Thoracic aorta (tissue), 2 donors: ENCODE measurements at regions not wholly inside any gene's neighbourhood (a gene's known extent, or its start where the extent isn't known, plus 50 kb on each side); places are given as distances from the start of the nearest gene placed in this dataset.
A peak's percentile ranks its signal among the peaks of the same experiment; 100 is the strongest.

Experiments
- ATAC-seq: fragments of 150-250 bp; one replicate; pipeline ENCODE4 v1.8.0; 2017; ENCODE audit warnings: low read depth; ENCODE audit not compliant: insufficient number of reproducible peaks, low FRiP score
- DNase-seq: peaks from one replicate; pipeline ENCODE4 v3.0.0-alpha.2; 2020; ENCODE audit warnings: low spot score
- H3K27ac ChIP-seq, 2 donors: fragments of 200-600 bp; sonication (generic); 1 replicate in 1 of 2; 2 replicates in 1 of 2; pipeline ENCODE4 v1.5.1; 2016; ENCODE audit warnings: mild to moderate bottlenecking in 2 of 2, moderate library complexity in 2 of 2
- H3K27me3 ChIP-seq: fragments of 200-600 bp; sonication (generic); replicated peaks from 2 replicates; pipeline ENCODE4 v1.6.0; 2016; ENCODE audit warnings: mild to moderate bottlenecking; ENCODE audit not compliant: insufficient read depth
- H3K36me3 ChIP-seq: fragments of 200-600 bp; sonication (generic); one replicate; pipeline ENCODE4 v1.5.1; 2016
- H3K4me1 ChIP-seq, 2 donors: fragments of 200-600 bp; sonication (generic); 1 replicate in 1 of 2; 2 replicates in 1 of 2; pipeline versions ENCODE4 v1.5.1 to v1.6.0; 2016; ENCODE audit warnings: low read depth in 2 of 2, mild to moderate bottlenecking in 1 of 2; ENCODE audit not compliant: control insufficient read depth in 1 of 2
- H3K4me3 ChIP-seq: fragments of 200-600 bp; sonication (generic); 2 replicates; pipeline ENCODE4 v1.5.1; 2016; ENCODE audit warnings: mild to moderate bottlenecking
- H3K9me3 ChIP-seq: fragments of 200-600 bp; sonication (generic); 2 replicates; pipeline ENCODE4 v1.5.1; 2016
- TF ChIP-seq, protein P1 (sequence below): fragments of 200-600 bp; sonication (generic); IDR thresholded peaks from one replicate; pipeline ENCODE4 v1.5.1; 2019; ENCODE audit warnings: antibody characterized with exemption

DNA sequence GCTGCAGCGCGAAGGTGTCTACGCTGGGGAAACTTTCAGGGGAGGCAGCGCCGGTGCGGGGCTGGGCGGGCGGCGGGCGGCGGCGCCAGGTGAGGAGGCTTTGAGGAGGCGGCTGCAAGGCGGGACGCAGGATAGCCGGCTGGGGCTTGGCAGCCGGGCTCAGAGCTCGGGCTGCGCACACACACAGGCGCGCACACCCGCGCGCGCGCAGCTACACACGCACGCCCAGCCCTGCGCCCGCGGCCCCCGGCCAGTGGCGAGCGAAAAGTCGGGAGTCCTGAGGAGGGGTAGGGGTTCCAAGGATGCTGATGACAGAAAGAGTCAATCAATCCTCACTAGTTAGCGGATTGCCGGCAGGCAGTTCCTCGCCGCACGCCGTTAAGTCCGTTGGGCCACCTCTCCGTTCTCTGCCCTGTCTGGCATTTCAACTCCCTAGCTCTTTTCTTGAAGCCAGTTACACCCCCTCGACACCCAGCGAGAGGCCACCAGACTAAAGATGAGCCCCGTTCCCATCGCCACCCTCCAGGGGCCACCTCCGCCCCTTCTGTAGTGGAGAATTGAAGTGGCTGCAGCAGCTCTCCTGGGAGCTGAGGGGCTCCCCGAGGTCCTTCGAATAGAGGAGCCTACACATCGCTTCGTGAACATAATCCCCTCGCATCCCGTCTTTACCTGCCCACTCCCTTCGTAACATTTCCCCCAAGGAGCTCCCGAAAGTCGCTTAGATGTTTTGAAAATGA, 1640.3 kb upstream of the C9orf72 start, which contains the start of gene LINGO2:
Gene LINGO2 (minus strand): TSS at position 185 of the 737 bp plus-strand sequence.
- Histone ChIP-seq H3K4me1 (peaks cover 5 to 21% of the 10 kb centered on the region in 2 donors), H3K4me3 (peak within 1 kb of the TSS; percentile 60), H3K36me3 (no peaks in the 10 kb centered on the region), H3K27me3 (peaks cover 5% of the 10 kb centered on the region), H3K9me3 (no peaks in the 10 kb centered on the region), H3K27ac (no peak within 1 kb of the TSS)
- ATAC-seq, result no peak
- TF ChIP-seq, protein P1, sequence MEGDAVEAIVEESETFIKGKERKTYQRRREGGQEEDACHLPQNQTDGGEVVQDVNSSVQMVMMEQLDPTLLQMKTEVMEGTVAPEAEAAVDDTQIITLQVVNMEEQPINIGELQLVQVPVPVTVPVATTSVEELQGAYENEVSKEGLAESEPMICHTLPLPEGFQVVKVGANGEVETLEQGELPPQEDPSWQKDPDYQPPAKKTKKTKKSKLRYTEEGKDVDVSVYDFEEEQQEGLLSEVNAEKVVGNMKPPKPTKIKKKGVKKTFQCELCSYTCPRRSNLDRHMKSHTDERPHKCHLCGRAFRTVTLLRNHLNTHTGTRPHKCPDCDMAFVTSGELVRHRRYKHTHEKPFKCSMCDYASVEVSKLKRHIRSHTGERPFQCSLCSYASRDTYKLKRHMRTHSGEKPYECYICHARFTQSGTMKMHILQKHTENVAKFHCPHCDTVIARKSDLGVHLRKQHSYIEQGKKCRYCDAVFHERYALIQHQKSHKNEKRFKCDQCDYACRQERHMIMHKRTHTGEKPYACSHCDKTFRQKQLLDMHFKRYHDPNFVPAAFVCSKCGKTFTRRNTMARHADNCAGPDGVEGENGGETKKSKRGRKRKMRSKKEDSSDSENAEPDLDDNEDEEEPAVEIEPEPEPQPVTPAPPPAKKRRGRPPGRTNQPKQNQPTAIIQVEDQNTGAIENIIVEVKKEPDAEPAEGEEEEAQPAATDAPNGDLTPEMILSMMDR, result no peak
- DNase-seq, result no peak

DNA sequence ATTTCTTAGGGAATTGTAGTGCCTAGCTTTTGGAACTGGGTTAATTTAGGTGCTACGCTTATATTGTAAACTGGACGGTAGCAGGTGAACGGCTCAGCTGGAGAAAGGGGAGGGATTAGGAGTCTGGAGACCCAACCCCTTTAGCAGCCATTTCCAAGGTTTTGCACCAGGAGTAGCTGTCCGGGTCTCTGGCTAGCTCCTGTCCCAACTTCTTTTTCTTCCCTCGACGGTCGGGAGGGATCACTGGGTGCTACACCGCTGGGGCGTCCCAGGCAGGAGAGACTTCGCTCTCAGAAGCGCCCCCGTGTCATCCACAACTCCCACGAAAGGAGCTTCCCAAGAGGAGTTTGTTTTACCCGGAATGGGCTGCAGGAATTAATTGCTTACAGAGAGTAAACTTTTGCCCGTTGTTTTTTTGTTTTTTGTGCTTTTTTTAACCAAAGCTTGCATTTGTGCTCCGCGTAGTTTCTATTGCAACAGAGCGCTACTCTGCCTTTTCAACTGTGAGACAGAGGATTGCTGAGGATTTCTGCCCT, 1640.9 kb upstream of the C9orf72 start:
- no peaks in the 10 kb centered on the region for H3K9me3 ChIP-seq
- ATAC-seq (no peak), DNase-seq (no peak)
- TF ChIP-seq, protein P1, result no peak
- no peak overlapping the region for H3K27ac ChIP-seq
- H3K4me1 ChIP-seq, result peaks cover 5 to 21% of the 10 kb centered on the region in 2 donors
- H3K4me3 ChIP-seq, result no peak overlapping the region
- H3K27me3 ChIP-seq, result peaks cover 5% of the 10 kb centered on the region
- H3K36me3 ChIP-seq, result no peaks in the 10 kb centered on the region

DNA sequence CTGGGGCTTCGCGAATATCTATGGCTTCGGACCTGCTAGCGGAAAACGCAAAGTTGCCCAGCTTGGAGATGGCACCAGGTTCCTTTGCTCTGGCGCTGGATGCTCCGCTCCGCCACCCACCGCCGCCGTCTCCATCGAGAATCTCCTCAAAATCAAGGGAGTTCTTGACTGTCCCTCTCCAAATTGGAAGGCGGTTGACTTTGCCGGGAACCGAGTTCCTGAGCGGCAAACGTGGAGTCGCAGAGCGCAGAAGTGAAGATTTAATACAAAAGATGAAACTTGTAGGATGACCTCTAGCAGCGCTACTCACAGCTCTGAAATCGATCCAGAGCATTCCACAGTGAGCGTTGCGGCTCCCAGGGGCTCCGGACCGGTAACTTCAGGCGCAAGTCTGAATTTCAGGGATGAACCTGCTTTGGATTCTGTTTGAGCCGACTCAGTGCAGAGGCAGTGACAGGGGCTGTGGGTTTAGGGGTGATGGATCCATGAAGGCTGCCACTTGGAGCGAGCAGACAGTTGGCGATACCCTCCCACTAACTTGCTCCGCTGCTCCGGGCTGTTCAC, 1641.5 kb upstream of the C9orf72 start:
- TF ChIP-seq, protein P1, result no peak
- H3K27ac ChIP-seq, result no peak overlapping the region
- H3K9me3 ChIP-seq, result no peaks in the 10 kb centered on the region
- H3K4me1 ChIP-seq, result peaks cover 5 to 21% of the 10 kb centered on the region in 2 donors
- H3K4me3 ChIP-seq, result no peak overlapping the region
- peaks cover 5% of the 10 kb centered on the region for H3K27me3 ChIP-seq
- H3K36me3 ChIP-seq, result no peaks in the 10 kb centered on the region
- DNase-seq (no peak), ATAC-seq (no peak)

DNA sequence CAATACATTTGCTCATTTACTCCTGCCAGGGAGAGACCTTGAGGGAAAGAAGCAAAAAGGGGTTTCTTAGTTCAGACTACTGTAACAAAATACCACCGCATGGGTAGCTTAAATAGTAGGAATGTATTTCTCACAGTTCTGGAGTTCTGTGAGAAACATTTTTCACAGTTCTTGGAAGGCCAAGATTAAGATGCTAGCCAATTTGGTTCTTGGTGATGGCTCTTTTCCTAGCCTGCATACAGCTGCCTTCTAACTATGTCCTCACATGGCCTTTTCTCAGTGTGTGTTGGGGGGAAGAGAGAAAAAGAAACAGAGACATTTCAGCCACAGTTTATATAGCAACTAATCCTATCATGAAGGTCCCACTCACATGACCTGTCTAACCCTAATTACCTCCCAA, 1644.7 kb upstream of the C9orf72 start:
- peaks cover 2% of the 10 kb centered on the region for H3K27me3 ChIP-seq
- TF ChIP-seq, protein P1, result no peak
- ATAC-seq, result no peak

DNA sequence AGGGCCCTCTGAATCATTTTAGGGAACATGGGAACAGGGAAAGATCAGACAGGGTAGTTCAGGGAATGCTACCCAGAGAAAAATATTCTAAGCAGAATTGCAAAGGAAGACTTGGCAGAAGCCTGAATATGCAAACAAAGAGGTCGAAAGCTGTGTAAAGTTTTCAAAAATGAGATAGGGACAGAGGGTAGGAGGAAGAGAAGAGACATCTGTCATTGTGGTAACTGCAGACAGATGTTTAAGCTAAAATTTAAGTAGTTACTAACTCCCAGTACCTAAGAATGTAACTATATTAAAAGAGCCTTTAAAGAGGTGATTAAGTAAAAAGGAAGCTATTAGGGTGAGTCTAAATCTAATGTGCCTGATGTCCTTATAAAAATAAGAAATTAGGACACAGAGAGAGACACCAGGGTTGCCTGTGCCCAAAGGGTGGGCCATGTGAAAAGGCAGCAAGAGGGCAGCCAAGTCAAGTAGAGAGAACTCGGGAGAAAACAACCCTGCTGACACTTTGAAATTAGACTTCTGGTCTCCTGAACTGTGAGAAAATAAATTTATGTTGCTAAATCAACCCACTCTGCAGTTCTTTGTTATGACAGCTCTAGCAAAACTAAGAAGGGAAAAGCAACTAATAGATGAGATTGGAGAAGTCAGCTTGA, 1647.4 kb upstream of the C9orf72 start:
- TF ChIP-seq, protein P1, result no peak
- Histone ChIP-seq H3K27ac (no peak overlapping the region), H3K27me3 (no peaks in the 10 kb centered on the region), H3K4me1 (no peaks in the 10 kb centered on the region), H3K9me3 (no peaks in the 10 kb centered on the region), H3K36me3 (no peaks in the 10 kb centered on the region), H3K4me3 (no peak overlapping the region)
- no peak for DNase-seq
- no peak for ATAC-seq

More for the DNA sequence above, 1644.7 kb upstream of the C9orf72 start:
- Histone ChIP-seq H3K27ac (no peak overlapping the region), H3K4me3 (no peak overlapping the region), H3K4me1 (peaks cover 0 to 6% of the 10 kb centered on the region in 2 donors), H3K36me3 (no peaks in the 10 kb centered on the region), H3K9me3 (no peaks in the 10 kb centered on the region)
- no peak for DNase-seq
